IMR-90 (cell line): ENCODE measurements at regions not wholly inside any gene's neighbourhood (a gene's known extent, or its start where the extent isn't known, plus 50 kb on each side); places are given as distances from the start of the nearest gene placed in this dataset.

Experiments used
- ATAC-seq: fragments of 200-7000 bp; cut with Tn5 transposase; 2 replicates; pipeline ENCODE4 v1.9.1; 2020; ENCODE audit warnings: low read depth, mild to moderate bottlenecking, moderate library complexity
- BruUV-seq: library from RNA; stranded (reverse); fragments of 400-500 nt; replicated peaks from 2 replicates; lab custom pipeline; 2021; lab: Mats Ljungman, UMichigan
- CTCF ChIA-PET: fragments of 300-600 bp; formaldehyde crosslinking; extraction: SDS; loops from one replicate; lab custom pipeline; 2021; ENCODE audit warnings: antibody characterized with exemption; lab: Yijun Ruan, JAX
- POLR2A ChIA-PET: fragments of 300-600 bp; sonication (Branson Sonifier 250); formaldehyde crosslinking; loops from one replicate; lab custom pipeline; 2022; ENCODE audit warnings: antibody characterized with exemption; ENCODE audit not compliant: unreplicated experiment; lab: Charles Lee
- DNase-seq: peaks from one replicate; pipeline ENCODE4 v3.0.0; 2013
- H2AFZ ChIP-seq: replicated peaks from 2 replicates; pipeline ENCODE3; 2013; ENCODE audit warnings: low read length, mild to moderate bottlenecking; ENCODE audit not compliant: poor library complexity
- H2AK5ac ChIP-seq: 2 replicates; pipeline ENCODE4 v1.6.1; 2013; ENCODE audit warnings: low read depth, low read length, inconsistent platforms
- H2AK9ac ChIP-seq: replicated peaks from 2 replicates; pipeline ENCODE3; 2013; ENCODE audit warnings: mild to moderate bottlenecking, low read depth, low read length, moderate library complexity; ENCODE audit not compliant: poor library complexity
- H2BK120ac ChIP-seq: 2 replicates; pipeline ENCODE4 v1.6.1; 2013; ENCODE audit warnings: low read depth, low read length, inconsistent platforms
- H2BK15ac ChIP-seq: 3 replicates; pipeline ENCODE4 v1.6.1; 2013; ENCODE audit warnings: low read depth, low read length, inconsistent platforms
- H2BK20ac ChIP-seq: 2 replicates; pipeline ENCODE4 v1.6.1; 2013; ENCODE audit warnings: low read depth, mild to moderate bottlenecking, inconsistent platforms, low read length, moderate library complexity
- H2BK5ac ChIP-seq: 2 replicates; pipeline ENCODE4 v1.6.1; 2013; ENCODE audit warnings: mild to moderate bottlenecking, low read depth, low read length, inconsistent platforms; ENCODE audit not compliant: poor library complexity, severe bottlenecking
- H3K14ac ChIP-seq: replicated peaks from 2 replicates; pipeline ENCODE4 v1.6.1; 2013; ENCODE audit warnings: low read depth, low read length, inconsistent platforms
- H3K18ac ChIP-seq: 2 replicates; pipeline ENCODE4 v1.6.1; 2013; ENCODE audit warnings: low read depth, low read length, control low read depth
- H3K23ac ChIP-seq: 2 replicates; pipeline ENCODE4 v1.6.1; 2013; ENCODE audit warnings: low read depth, low read length, inconsistent platforms
- H3K27ac ChIP-seq: 2 replicates; pipeline ENCODE4 v1.5.1; 2013; ENCODE audit warnings: mild to moderate bottlenecking, control low read depth, low read length; ENCODE audit not compliant: insufficient read depth
- H3K27me3 ChIP-seq: 2 replicates; pipeline ENCODE4 v1.6.1; 2013; ENCODE audit warnings: low read length; ENCODE audit not compliant: control insufficient read depth, insufficient read depth
- H3K36me3 ChIP-seq: 2 replicates; pipeline ENCODE4 v1.6.1; 2013; ENCODE audit warnings: low read length, mixed read lengths; ENCODE audit not compliant: control insufficient read depth, insufficient read depth
- H3K4ac ChIP-seq: 2 replicates; pipeline ENCODE4 v1.6.1; 2013; ENCODE audit warnings: low read depth, low read length, inconsistent platforms
- H3K4me1 ChIP-seq: 2 replicates; pipeline ENCODE4 v1.6.1; 2013; ENCODE audit warnings: low read length, mixed read lengths; ENCODE audit not compliant: control insufficient read depth, insufficient read depth
- H3K4me2 ChIP-seq: 2 replicates; pipeline ENCODE4 v1.6.1; 2013; ENCODE audit warnings: low read depth, mild to moderate bottlenecking, control low read depth, low read length, moderate library complexity
- H3K4me3 ChIP-seq: 2 replicates; pipeline ENCODE4 v1.5.1; 2013; ENCODE audit warnings: low read depth, mild to moderate bottlenecking, control low read depth, low read length, moderate library complexity; ENCODE audit not compliant: insufficient read depth
- H3K56ac ChIP-seq: 2 replicates; pipeline ENCODE4 v1.6.1; 2013; ENCODE audit warnings: low read length, inconsistent platforms; ENCODE audit not compliant: insufficient read depth; ENCODE audit errors: extremely low read depth
- H3K79me1 ChIP-seq, 2 experiments: 2 replicates each; pipeline ENCODE4 v1.6.1; 2013; ENCODE audit warnings: low read length in 2 of 2, inconsistent platforms in 1 of 2, low read depth in 1 of 2
- H3K9ac ChIP-seq: 2 replicates; pipeline ENCODE4 v1.6.1; 2013; ENCODE audit warnings: low read depth, low read length, control low read depth
- H3K9me1 ChIP-seq: 2 replicates; pipeline ENCODE4 v1.6.1; 2013; ENCODE audit warnings: low read length, inconsistent platforms; ENCODE audit not compliant: insufficient read depth
- H3K9me3 ChIP-seq: 2 replicates; pipeline ENCODE4 v1.6.1; 2013; ENCODE audit warnings: low read length; ENCODE audit not compliant: control insufficient read depth, insufficient read depth
- H4K20me1 ChIP-seq: 2 replicates; pipeline ENCODE4 v1.6.1; 2013; ENCODE audit warnings: low read length, inconsistent platforms; ENCODE audit not compliant: insufficient read depth
- H4K5ac ChIP-seq: 2 replicates; pipeline ENCODE4 v1.6.1; 2013; ENCODE audit warnings: mild to moderate bottlenecking, low read depth, low read length, control low read depth
- H4K8ac ChIP-seq, 2 experiments: 2 replicates each; pipeline ENCODE4 v1.6.1; 2013; ENCODE audit warnings: low read depth in 2 of 2, low read length in 2 of 2, control low read depth in 1 of 2, inconsistent platforms in 1 of 2
- H4K91ac ChIP-seq: 2 replicates; pipeline ENCODE4 v1.6.1; 2013; ENCODE audit warnings: low read depth, low read length, inconsistent platforms; ENCODE audit not compliant: insufficient read depth
- BHLHE40 ChIP-seq: fragments of 150-350 bp; IDR thresholded peaks from 2 replicates; pipeline ENCODE4 v1.6.1; 2016; ENCODE audit warnings: mild to moderate bottlenecking, low read depth, low read length
- CHD1 ChIP-seq: IDR thresholded peaks from 2 replicates; pipeline ENCODE4 v1.6.1; 2012; ENCODE audit warnings: low read depth, low read length, improper control_type of control experiment
- MXI1 ChIP-seq: IDR thresholded peaks from 2 replicates; pipeline ENCODE4 v1.6.1; 2012; ENCODE audit warnings: low read depth, mild to moderate bottlenecking, low read length, moderate library complexity, borderline replicate concordance
- NFE2L2 ChIP-seq: fragments of 150-350 bp; IDR thresholded peaks from 2 replicates; pipeline ENCODE4 v1.6.1; 2016; ENCODE audit warnings: low read depth, mild to moderate bottlenecking, low read length
- POLR2A ChIP-seq: IDR thresholded peaks from 2 replicates; pipeline ENCODE4 v1.6.1; 2012; ENCODE audit warnings: mild to moderate bottlenecking, low read depth, low read length
- RCOR1 ChIP-seq: IDR thresholded peaks from 2 replicates; pipeline ENCODE4 v1.6.1; 2012; ENCODE audit warnings: mild to moderate bottlenecking, low read length, improper control_type of control experiment; ENCODE audit not compliant: insufficient replicate concordance
- SMC3 ChIP-seq: fragments of 150-350 bp; IDR thresholded peaks from 2 replicates; pipeline ENCODE4 v1.6.1; 2016; ENCODE audit warnings: low read depth, mild to moderate bottlenecking, antibody characterized with exemption, low read length, moderate library complexity
- WGBS, 2 experiments: methylation state at CpG; one replicate each; pipeline versions ENCODE4 v1.1.5 to v1.1.7; 2013; ENCODE audit warnings: missing lambda C conversion rate in 2 of 2; ENCODE audit not compliant: insufficient read length in 1 of 2; ENCODE audit errors: extremely low coverage in 2 of 2; 5-methylcytosine and 5-hydroxymethylcytosine counted together
- dilution Hi-C: fragments of 300-500 bp; cut with HindIII; formaldehyde crosslinking; loops from one replicate; pipeline ENCODE4 v1.14.3; 2018; ENCODE audit warnings: low sequenced_read_pairs; ENCODE audit not compliant: unreplicated experiment
- in situ Hi-C: fragments of 300-500 bp; cut with MboI; formaldehyde crosslinking; loops from 3 replicates; pipeline ENCODE4 v1.14.3; 2019; ENCODE audit warnings: low sequenced_read_pairs, inconsistent platforms, mixed read lengths
- intact Hi-C: fragments of 100-400 bp; cut with micrococcal nuclease; formaldehyde crosslinking; loops from 2 replicates; pipeline ENCODE4 v1.10.0; 2022

GRCh38 chr5:174195517-174195916 lies 150.0 kb downstream of the NSG2 start:
- H2AK9ac ChIP-seq, result no peak overlapping the region
- no peak overlapping the region for H3K18ac ChIP-seq
- BruUV-seq, result no TSS peak
- no peak overlapping the region for H2BK120ac ChIP-seq
- H3K4ac ChIP-seq, result no peak overlapping the region
- ATAC-seq, result no peak
- ChIA-PET POLR2A (no interaction called here), CTCF (interaction anchor here (0.8 kb wide), 1 partner anchor 18 kb away, joined by 3 read pairs; no protein-coding TSS in a partner anchor)
- intact Hi-C loops (no loop called here), dilution Hi-C loops (no loop called here), in situ Hi-C loops (no loop called here)
- no peaks in the 10 kb centered on the region for H3K27me3 ChIP-seq
- H3K23ac ChIP-seq, result no peak overlapping the region
- H2BK5ac ChIP-seq, result no peak overlapping the region
- no peaks in the 10 kb centered on the region for H3K9me1 ChIP-seq
- peaks cover 14% of the 10 kb centered on the region for H3K9me3 ChIP-seq
- H3K9ac ChIP-seq, result no peak overlapping the region
- no peak overlapping the region for H4K5ac ChIP-seq
- H3K4me2 ChIP-seq, result no peak overlapping the region
- no peak overlapping the region for H2BK15ac ChIP-seq
- no peaks in the 10 kb centered on the region for H3K4me1 ChIP-seq
- no peak overlapping the region for H4K8ac ChIP-seq
- DNase-seq, result no peak
- H3K56ac ChIP-seq, result no peak overlapping the region
- no peak overlapping the region for H2AFZ ChIP-seq
- no CpG with 5 or more reads among the region's 2 CpGs for WGBS, 2 experiments
- TF ChIP-seq POLR2A, result no peak
- no peak for TF ChIP-seq RCOR1
- no peak for TF ChIP-seq BHLHE40
- no peak for TF ChIP-seq NFE2L2
- TF ChIP-seq SMC3, result no peak
- no peak for TF ChIP-seq MXI1
- no peak for TF ChIP-seq CHD1
- no peaks in the 10 kb centered on the region for H3K36me3 ChIP-seq
- H2BK20ac ChIP-seq, result no peak overlapping the region
- H4K91ac ChIP-seq, result no peak overlapping the region
- no peak overlapping the region for H3K14ac ChIP-seq
- no peaks in the 10 kb centered on the region for H3K79me1 ChIP-seq
- no peaks in the 10 kb centered on the region for H4K20me1 ChIP-seq
- no peak overlapping the region for H2AK5ac ChIP-seq
- no peak overlapping the region for H3K27ac ChIP-seq
- H3K4me3 ChIP-seq, result no peak overlapping the region
